ENCODE measurements at regions not wholly inside any gene's neighbourhood (a gene's known extent, or its start where the extent isn't known, plus 50 kb on each side); places are given as distances from the start of the nearest gene placed in this dataset.
"Not testable (repeated sequence)": the region's sequence is repeated elsewhere in the genome, so short reads cannot be mapped to it uniquely, and the experiment has no call there.

DNA sequence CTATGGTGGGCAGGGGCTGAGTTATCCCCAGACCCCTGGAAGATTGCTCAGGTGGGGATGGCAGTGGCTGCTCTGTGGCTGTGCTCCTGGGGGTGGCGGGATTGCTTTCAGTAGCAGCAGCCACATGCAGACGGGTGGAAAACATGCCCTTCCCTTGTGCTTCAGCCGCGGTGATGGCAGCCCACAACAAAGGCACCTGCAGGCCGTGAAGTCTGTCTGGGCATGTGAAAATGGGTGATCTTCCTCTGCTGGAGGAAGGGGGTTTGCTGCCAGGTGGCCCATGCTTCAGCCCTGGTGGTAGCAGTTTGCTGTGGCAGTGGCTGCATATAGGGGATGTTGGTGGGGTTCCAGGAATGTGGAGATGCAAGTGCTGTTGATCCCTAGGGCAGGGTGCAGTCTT, 326.2 kb upstream of the RGS6 start:
- DNase-seq (ENCODE audit: low read depth): no peak

DNA sequence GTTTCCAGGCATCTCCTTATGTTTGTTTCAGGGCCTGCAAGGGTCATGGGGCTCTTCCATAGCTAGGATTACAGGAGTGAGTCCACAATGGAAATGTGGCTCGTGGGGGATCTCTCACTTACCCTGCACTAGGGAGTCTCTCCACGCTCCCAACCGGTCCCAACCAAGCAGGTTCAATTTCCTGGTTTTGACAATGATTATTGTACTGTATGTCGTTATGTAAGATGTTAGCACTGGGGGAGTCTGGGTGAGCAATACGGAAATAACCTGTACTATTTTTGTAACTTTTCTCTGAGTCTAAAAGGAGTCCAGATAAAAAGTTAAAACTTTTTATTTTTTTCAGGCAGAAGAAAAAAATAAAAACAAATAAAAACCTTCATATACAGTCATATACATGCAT, 325.7 kb upstream of the RGS6 start:
- DNase-seq (ENCODE audit: low read depth): no peak

DNA sequence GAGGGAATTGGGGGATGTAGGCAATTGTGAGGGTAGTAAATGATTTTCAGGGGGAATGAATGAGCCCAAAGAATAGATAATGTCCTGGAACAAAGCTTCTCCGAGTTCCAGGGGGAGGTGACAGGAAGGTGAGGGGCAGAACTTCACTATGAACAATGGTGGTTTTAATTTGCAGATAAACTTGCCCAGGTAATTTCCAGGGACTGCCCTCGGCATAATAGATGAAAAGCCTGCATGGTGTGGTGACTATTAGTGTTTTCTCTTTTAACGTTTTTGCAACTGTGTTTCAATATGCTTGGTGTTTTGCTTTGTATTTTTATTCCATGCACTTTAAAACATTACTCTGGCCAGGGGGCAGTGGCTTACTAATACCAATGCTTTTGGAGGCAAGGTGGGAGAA, 325.2 kb upstream of the RGS6 start:
- no peak for DNase-seq (ENCODE audit: low read depth)

DNA sequence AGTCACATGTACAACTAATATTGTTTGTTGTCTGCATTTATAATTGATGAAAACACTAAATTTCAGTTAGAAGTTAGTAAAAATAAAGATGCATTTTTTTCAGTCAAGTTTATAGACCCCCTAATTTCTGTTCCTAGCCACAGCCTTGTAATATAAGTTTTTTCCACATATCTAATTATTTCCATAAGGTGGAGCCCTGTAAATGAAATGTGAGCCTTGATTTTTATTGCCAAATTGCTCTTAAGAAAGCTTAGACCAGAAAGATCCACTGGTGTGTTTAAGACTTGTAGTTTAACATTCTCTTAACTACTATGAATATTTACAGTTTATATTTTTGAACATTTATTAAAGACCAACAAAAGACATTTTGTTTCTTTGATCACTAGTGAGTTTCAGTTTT, 322.1 kb upstream of the RGS6 start:
- no peak for DNase-seq (ENCODE audit: low read depth)

DNA sequence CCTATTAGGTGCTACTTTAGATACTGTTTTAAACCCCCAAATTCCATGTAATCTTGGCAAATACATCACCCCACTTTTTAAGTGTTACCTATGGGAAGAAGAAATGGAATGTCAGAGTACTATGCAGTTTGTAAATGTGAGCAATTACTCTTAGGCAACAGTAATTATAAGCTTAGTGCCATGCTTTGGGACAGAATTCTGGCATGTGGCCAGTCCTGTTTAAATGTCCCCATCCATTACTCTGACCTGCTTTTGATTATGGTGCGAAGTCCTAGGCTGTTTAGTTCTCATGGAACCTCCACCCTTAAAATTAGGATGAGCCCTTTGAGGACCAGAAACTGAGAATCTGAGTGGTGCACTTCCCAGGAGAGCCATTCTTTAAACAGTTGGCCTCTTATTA, 321.4 kb upstream of the RGS6 start:
- no peak for DNase-seq (ENCODE audit: low read depth)

DNA sequence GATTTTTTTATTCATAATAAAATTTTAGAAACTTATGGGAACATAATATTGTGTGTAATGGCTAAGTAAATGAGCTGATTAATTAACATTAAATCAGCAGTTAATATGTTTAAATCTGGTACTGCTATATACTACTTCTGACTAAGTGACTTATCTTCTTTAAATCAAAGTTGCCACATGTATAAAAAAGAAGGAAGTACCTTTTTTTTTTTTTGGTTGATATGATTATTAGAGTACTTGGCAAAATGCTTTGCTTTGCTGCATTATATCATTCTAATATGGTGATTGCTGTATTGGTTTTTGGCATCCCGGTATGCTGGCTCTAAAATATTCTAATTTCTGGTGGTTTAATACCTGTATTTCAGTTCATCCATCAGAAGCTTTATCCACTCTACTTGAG, 319.1 kb upstream of the RGS6 start:
- no peak for DNase-seq (ENCODE audit: low read depth)

DNA sequence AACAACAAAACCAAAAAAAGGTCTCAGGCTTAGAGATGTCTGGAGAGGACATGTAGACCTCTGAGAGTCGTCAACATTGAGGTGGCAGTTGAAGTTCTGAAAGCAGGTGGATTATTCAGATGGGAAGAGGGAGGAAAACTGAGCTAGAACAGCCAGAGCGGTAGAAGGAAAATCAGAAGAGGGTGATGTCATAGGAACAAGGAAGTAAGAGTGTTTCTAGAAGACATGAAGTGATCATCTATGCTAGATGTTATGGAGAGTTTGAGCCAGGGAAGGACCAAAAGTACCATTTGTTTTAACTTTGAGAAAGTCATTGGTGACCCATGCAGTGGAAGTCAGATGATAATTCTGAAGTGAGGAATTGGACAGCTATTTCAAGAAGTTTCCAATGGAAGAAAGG, 316.2 kb upstream of the RGS6 start:
- no peak for DNase-seq (ENCODE audit: low read depth)

DNA sequence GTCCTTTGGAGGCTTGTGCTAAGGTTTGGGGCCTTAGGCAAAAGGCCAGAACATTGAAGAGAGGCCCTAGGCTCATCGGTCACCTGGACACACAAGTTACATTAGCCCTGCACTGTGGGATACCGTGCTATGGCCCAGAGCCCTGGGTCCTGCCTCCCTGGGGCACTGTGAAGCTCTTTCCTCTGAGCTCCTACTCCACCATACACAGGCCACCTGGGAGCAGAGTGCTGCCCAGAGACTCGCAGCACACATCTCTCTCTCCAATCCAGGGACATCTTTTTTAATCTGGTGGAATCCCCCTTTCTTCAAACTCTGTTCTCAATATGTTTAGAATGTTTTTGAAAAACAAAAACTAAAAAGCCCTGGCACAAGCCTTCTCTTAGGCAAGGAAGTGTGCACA, 314.2 kb upstream of the RGS6 start:
- no peak for DNase-seq (ENCODE audit: low read depth)

DNA sequence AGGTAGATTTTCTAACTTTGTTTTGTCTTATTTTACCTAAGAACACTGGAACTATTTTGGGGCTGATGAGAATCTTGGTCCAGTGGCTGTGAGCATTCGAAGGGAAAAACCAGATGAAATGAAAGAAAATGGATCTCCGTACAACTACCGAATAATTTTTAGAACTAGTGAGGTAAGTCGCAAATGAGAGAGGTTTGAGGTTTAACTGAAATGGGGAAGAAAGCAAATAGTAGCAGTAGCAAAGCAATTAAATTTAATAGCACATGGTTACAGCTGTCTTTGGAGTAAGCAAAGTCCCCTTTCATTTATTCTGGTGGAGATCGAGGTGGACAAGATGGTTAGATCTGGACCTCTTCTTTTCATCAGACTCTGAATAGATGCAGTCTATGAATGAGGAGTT, 313.5 kb upstream of the RGS6 start:
- DNase-seq (ENCODE audit: low read depth): no peak

DNA sequence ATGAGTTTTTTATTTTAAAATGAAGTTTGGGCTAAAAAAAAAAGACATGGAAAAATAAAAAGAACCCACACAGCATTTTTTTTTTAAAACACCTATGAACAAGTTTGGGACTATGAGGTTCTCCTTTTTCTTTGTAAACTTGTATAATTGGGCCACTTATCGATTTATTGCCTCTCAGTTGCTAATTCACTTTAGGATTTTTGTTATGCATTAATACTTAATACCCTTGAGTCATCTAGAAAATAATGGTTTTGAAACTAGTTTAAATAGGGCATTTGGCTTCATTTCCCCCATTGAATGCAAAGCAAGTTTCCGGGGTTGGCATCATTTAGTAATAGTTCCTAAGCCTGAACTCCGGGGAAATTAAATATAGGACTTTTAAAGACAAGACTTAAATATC, 312.8 kb upstream of the RGS6 start:
- no peak for DNase-seq (ENCODE audit: low read depth)

DNA sequence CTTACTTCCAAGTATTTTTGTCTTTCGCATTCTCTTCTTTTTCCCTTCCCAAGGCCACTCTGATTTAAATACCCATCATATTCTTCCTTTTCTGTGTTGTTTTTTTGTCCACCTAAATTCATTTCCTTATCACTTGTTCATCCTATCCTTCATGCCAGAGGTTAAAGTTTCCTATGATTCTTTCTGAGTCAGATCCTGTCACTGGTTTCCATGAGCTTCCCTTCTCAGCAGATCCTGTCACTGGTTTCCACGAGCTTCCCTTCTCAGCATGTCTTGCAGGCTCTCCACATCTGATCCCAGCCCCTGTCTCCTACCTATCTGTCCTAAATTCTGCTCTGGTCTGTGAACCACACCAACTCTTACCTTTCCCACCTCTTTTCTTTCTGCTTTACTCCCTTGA, 311.8 kb upstream of the RGS6 start:
- DNase-seq (ENCODE audit: low read depth): no peak

DNA sequence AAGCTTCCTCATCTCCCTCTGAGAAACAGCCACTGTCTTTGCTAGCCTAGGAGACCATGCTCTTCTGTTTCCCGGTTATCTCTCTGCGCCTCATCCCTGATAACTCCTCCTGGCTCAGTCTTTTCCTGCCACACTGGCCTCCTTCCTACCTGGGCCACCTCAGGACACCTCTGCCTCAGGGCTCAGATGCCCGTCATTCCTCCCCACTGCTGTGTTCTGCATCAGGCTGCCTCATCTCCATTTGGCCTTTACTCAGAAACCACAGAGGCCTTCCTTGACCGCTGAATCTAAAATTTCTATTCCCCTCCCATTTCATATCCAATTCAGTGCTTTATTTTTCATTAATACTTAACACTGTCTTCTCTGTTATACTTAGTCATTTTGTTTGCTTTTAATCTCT, 311.0 kb upstream of the RGS6 start:
- DNase-seq (ENCODE audit: low read depth): no peak

DNA sequence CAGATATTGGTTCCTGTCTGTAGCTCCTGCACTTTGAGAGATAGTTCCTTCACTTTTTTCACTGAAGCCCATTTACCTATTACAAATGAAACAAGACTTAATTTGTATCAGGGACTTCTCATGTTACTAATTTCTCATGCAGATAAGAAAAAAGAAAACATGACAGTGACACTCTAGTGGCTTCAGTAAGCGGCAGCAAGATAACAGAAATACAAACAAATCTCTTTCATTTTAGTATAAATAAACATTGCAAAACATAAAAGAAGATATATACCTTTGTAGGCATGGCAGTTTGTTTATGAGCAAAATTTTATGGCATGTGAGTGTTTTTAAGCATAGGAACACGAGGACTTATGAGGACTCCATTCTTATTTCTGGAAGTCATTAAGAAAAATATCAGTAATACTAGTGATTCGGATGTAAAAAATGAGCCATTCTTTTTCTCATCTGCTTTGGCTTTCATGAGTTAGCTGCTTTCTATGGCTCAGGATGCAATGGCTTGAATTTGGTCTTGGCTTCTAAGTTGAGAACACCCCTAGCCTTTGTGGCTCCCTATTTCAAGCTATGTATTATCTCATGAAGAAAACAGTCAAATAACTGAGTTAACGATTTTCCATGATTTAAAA, 310.1 kb upstream of the RGS6 start:
- no peak for DNase-seq (ENCODE audit: low read depth)

DNA sequence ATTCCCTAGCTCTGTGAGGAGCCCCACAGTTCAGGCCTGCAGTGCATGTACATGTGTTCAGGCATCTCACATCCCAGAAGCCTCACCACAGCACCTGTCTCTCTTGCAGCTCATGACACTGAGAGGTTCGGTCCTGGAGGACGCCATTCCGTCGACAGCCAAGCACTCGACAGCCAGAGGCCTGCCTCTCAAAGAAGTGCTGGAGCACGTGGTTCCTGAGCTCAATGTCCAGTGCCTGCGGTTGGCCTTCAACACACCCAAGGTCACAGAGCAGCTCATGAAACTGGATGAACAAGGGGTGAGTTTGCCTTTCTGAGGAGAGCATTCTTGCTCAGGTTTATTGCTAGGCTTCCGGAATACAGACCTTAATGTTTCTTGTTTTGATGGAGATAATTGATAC, 308.3 kb upstream of the RGS6 start:
- DNase-seq (ENCODE audit: low read depth): no peak

DNA sequence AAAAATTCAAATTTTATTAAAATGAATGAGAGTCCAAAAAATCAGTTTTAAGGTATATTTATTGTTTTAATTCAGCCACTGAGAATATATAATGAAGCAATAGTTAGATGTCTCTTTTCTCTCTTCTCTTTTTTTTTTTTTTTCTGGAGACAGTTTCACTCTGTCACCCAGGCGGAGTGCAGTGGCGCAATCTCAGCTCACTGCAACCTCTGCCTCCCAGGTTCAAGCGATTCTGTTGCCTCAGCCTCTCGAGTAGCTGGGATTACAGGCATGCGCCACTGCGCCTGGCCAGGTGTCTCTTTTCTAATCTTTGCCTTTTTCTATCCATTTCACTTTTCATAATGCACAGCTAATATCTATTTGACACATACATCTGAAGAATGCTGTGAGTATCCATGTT, 307.1 kb upstream of the RGS6 start:
- no peak for DNase-seq (ENCODE audit: low read depth)

DNA sequence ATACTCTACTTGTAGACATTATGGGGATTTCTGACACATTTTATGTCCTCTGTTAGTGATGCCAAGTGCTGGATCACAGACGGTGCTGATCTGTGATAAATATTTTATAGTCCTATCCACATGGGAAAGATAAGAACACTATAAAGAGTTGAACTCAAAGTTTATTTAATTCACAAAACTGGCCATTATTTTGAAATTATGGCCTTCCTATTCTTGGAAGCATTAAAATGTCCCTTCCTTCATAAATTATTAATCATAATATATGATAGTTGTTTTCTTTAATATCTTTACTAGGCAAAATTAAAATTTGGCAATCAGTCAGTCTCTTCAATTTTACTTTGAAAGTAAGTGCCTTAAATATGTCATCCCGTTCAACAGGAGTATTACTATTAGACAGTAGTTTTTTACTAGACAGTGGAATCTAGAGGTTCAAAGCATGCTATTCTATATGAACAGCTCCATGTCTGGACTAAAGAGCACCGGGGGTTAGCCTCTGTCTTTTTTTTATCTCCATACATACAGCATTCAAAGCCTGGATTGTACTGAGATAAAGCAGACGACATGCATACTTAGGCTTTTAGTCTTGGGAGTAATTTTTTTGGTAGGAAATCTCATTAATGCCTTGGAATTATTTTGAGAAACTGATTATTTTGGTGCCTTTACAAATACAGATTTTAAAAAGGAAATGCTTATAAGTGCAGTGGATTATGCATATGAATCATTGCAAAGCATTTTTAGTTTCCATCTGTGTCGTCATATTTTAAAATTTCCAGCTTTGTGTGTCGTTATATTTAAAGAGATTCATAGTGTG, 306.1 kb upstream of the RGS6 start:
- DNase-seq (ENCODE audit: low read depth): no peak

DNA sequence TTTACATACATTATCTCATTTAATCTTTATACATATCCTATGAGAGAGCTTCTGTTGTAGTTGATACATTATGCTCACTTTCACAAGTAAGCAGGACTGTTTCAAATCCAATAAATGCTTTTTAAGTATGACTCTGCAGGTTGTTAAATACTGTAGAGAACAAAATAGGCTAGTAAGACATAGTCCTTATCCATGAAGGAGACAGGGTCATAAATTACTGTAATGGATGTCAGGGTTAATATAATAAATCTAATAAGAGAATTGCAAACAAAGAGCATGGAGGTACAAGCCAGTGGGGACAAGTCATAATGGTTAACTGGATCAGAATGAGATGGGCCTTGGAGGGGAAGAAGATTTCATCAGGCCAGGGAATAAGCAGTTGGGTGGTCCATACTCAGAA, 303.8 kb upstream of the RGS6 start:
- DNase-seq (ENCODE audit: low read depth): no peak

DNA sequence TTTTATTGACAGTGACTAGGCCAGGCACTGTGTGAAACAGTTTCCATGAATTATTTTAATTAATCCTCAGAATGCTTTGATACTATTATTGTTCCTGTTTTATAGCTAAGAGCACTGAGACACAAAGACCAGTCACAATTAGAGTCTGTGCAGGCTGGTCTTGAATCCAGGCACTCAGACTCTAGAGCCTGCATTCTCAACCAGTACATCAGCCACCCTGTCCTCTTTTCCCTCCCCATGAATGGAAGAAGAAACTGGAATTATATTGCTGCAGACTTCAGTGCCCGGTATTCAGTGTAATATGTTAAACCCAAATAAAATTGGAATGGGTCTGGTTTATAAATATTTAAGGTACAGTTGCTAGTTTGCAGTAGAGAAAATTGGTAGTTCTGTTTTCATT, 303.0 kb upstream of the RGS6 start:
- DNase-seq (ENCODE audit: low read depth): no peak

DNA sequence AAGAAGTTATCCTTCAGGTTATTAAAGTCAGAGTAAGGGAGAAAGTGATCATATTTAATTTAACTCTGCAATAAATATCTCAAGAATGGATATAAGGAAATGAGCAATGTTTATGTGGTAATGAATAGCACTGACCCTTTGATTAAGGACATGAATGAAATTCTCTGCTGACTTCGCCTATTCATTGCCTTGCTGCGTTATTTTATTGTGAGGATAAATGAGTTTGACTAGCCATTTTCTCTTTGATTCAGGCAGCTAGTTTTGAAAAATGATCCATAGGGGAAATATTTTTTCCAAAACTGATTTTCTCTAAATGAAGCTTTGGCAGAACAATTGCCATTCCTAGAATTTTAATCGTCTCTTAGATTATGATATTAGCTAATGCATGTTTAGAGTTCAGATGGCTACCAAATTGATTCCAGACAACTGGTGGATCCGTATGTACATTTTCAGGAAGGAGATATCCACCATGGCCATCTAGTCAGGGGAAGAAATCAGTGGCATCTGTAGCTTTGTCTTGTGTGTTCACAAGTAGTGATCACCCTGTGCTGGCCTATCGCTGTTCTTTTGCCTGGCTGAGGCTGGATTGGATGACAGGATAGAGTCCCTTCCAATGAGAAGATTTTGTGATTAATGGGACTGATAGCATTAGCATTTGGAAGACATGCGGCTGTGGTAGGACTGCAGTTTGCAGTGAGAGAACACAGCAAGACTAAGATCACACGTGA, 302.3 kb upstream of the RGS6 start:
- no peak for DNase-seq (ENCODE audit: low read depth)

DNA sequence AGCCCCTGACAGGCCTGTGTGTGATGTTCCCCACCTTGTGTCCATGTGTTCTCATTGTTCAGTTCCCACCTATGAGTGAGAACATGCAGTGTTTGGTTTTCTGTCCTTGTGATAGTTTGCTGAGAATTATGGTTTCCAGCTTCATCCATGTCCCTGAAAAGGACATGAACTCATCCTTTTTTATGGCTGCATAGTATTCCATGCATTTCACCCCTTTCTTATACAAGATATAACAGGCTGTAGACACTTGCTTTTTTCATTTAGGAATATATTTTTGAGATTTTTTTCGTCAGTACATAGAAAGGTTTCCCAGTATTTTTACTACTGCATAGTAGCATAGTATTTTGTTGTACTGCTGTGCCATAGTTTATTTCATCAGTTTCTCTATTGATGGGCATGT, 301.2 kb upstream of the RGS6 start:
- not testable (repeated sequence) for DNase-seq (ENCODE audit: low read depth)

DNA sequence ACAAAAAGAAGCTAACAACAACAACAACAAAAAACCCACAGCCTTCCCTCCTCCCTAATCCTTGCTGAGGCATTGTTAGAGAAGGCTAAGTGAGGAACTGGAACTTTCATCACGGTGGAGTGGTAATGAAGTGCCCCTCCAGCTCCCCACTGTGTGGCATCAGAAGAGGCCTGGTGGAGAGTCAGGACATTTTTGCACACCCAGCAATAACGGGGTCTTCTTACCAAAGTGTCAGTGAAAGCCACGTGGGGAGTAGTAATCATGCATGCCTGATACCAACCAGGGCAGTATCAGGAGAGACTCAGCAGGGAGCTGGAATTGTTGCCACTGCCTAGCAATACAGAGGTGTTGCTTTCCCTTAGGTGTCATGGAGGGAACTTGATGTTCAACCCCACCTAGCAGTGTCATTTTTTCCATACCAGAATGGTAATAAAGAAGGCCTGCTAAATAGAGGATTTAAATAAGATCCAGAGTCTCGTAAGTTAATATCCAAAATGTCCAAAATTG, 299.7 kb upstream of the RGS6 start:
- no peak for DNase-seq (ENCODE audit: low read depth)

DNA sequence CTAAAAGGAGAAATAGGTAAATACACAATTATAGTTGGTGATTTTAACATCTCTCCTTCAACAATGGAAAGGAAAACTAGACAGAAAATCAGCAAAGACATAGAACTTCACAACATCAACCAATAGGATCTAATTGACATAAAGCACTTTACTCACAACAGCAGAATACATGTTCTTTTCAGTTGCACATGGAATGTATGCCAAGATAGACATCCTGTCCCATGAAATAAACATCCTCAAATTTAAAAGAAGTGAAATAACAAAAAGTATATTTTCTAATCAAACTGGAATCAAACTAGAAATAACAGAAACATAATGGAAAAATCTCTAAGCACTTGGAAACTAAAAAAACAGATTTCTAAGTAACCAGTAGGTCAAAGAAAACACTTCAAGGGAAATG, 296.2 kb upstream of the RGS6 start:
- no peak for DNase-seq (ENCODE audit: low read depth)

DNA sequence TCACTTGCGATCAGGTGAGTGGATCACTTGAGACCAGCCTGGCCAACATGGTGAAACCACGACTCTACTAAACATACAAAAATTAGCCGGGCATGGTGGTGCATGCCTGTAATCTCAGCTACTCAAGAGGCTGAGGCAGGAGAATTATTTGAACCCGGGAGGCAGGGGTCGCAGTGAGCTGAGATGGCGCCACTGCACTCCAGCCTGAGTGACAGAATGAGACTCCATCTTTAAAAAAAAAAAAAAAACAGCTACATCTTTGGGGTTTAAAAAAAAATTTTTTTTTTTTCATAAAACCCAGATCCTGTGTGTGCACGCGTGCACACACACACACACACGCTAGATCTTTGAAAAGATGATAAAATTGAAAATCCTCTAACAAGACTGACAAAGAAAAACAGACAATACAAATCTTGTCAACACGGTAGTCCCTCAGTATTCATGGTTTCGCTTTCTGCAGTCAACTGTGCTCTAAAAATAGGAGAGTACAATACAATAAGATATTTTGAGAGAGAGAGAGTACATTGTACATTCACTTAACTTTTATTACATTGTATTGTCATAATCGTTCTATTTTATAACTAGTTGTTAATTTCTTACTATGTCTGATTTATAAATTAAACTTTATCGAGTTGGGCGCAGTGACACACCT, 295.3 kb upstream of the RGS6 start:
- DNase-seq (ENCODE audit: low read depth): no peak
